ENCODE measurements at regions not wholly inside any gene's neighbourhood (a gene's known extent, or its start where the extent isn't known, plus 50 kb on each side); places are given as distances from the start of the nearest gene placed in this dataset.

GRCh38 chr5:164357395-164358033 lies 852.1 kb downstream of the MAT2B start:
- TF ChIP-seq CTCF (IDR thresholded peaks at IDR 0.05; ENCODE audit: insufficient read depth, low read length, poor library complexity, severe bottlenecking) = no peak
- Histone ChIP-seq H3K27me3 (ENCODE audit: control insufficient read depth, insufficient read depth, low read length) (no peaks in the 10 kb centered on the region), H3K4me3 (ENCODE audit: low read depth, low read length) (no peak overlapping the region), H3K36me3 (ENCODE audit: control insufficient read depth, insufficient read depth, low read length) (no peaks in the 10 kb centered on the region)
- DNase-seq (ENCODE audit: low read depth) = no peak

- no peaks in the 10 kb centered on the region for H3K36me3 ChIP-seq (ENCODE audit: control insufficient read depth, insufficient read depth, low read length)
- H3K4me3 ChIP-seq (ENCODE audit: low read depth, low read length) = no peak overlapping the region
- no peak for DNase-seq (ENCODE audit: low read depth)
- no peak for TF ChIP-seq CTCF (IDR thresholded peaks at IDR 0.05; ENCODE audit: insufficient read depth, low read length, poor library complexity, severe bottlenecking)
- H3K27me3 ChIP-seq (ENCODE audit: control insufficient read depth, insufficient read depth, low read length) = no peaks in the 10 kb centered on the region
Measured at GRCh38 chr5:164358531-164359259, 853.3 kb downstream of the MAT2B start.

GRCh38 chr5:164359260-164360255 lies 854.1 kb downstream of the MAT2B start:
- DNase-seq (ENCODE audit: low read depth) = no peak
- Histone ChIP-seq H3K27me3 (ENCODE audit: control insufficient read depth, insufficient read depth, low read length) (no peaks in the 10 kb centered on the region), H3K36me3 (ENCODE audit: control insufficient read depth, insufficient read depth, low read length) (no peaks in the 10 kb centered on the region), H3K4me3 (ENCODE audit: low read depth, low read length) (no peak overlapping the region)
- no peak for TF ChIP-seq CTCF (IDR thresholded peaks at IDR 0.05; ENCODE audit: insufficient read depth, low read length, poor library complexity, severe bottlenecking)

GRCh38 chr5:164360589-164360988 lies 855.2 kb downstream of the MAT2B start:
- DNase-seq (ENCODE audit: low read depth) = no peak
- H3K4me3 ChIP-seq (ENCODE audit: low read depth, low read length) = no peak overlapping the region
- no peaks in the 10 kb centered on the region for H3K27me3 ChIP-seq (ENCODE audit: control insufficient read depth, insufficient read depth, low read length)
- H3K36me3 ChIP-seq (ENCODE audit: control insufficient read depth, insufficient read depth, low read length) = no peaks in the 10 kb centered on the region
- no peak for TF ChIP-seq CTCF (IDR thresholded peaks at IDR 0.05; ENCODE audit: insufficient read depth, low read length, poor library complexity, severe bottlenecking)

GRCh38 chr5:164361986-164362385 lies 856.6 kb downstream of the MAT2B start:
- Histone ChIP-seq H3K36me3 (ENCODE audit: control insufficient read depth, insufficient read depth, low read length) (no peaks in the 10 kb centered on the region), H3K4me3 (ENCODE audit: low read depth, low read length) (no peak overlapping the region), H3K27me3 (ENCODE audit: control insufficient read depth, insufficient read depth, low read length) (no peaks in the 10 kb centered on the region)
- DNase-seq (ENCODE audit: low read depth) = no peak
- TF ChIP-seq CTCF (IDR thresholded peaks at IDR 0.05; ENCODE audit: insufficient read depth, low read length, poor library complexity, severe bottlenecking) = no peak

Data from kidney epithelial cell (primary cell).